ENCODE measurements at regions not wholly inside any gene's neighbourhood (a gene's known extent, or its start where the extent isn't known, plus 50 kb on each side); places are given as distances from the start of the nearest gene placed in this dataset.

DNA sequence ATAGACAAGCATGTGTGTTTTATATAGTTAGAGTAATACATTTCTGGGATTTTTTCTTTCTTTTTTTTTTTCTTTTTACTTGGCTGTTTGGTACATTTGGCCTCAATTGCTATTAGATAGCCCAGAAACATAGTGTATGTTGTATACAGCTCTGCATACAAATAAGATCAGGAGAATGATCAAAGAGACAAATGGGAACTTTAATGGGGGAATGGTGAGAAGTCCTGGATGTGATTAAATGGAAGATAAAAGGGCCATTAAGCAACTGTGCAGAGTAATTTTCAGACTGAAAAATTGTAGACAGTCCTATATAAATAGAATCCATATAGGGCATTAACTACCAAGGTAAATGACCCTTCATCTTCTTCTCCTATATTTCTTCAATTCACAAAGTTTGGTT, 575.6 kb downstream of the EBF1 start:
- TF ChIP-seq, protein P1, sequence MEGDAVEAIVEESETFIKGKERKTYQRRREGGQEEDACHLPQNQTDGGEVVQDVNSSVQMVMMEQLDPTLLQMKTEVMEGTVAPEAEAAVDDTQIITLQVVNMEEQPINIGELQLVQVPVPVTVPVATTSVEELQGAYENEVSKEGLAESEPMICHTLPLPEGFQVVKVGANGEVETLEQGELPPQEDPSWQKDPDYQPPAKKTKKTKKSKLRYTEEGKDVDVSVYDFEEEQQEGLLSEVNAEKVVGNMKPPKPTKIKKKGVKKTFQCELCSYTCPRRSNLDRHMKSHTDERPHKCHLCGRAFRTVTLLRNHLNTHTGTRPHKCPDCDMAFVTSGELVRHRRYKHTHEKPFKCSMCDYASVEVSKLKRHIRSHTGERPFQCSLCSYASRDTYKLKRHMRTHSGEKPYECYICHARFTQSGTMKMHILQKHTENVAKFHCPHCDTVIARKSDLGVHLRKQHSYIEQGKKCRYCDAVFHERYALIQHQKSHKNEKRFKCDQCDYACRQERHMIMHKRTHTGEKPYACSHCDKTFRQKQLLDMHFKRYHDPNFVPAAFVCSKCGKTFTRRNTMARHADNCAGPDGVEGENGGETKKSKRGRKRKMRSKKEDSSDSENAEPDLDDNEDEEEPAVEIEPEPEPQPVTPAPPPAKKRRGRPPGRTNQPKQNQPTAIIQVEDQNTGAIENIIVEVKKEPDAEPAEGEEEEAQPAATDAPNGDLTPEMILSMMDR (conservative IDR thresholded peaks at IDR 0.05; ENCODE audit: low read depth, low read length) = no peak
- H3K4me3 ChIP-seq (ENCODE audit: low read length) = no peak overlapping the region
- no peak for DNase-seq (ENCODE audit: low read depth)

DNA sequence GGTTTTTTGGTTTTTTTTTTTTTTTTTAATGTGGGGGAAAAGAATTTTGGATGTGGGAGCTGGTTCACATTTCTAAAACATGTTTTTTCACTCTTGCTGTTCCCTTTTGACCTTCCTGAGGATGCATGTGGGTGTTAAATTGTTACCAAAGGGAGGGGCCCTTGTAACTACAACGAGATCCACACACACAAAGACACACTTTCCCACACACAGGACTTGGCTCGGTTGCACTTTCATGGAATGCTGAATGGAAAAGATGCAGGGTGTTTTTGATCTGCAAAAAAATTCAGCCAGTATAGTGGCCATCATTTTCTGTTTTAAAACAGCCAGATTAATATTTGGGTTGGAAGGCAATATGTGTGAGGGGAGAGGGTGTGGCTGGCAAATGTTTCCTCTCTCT, 576.9 kb downstream of the EBF1 start:
- TF ChIP-seq, protein P1 (conservative IDR thresholded peaks at IDR 0.05; ENCODE audit: low read depth, low read length) = no peak
- DNase-seq (ENCODE audit: low read depth) = no peak
- no peak overlapping the region for H3K4me3 ChIP-seq (ENCODE audit: low read length)

DNA sequence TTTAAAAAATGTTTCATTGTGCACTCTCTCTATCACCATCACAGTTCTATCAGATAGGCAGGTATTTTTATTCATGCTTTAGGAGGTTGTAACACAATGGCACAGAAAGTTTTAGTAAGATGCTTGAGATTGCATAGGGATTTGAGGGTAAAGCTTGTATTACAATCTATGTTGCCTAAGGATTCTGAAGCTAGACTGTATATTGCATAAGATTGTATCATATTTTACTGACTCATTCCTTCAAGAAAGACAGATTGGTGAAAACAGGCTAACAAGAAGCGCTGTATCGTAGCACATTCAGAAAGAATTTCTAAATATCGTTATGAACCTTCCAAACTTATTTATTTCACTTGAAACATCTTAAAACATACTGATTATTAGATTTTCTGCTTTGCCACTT, 577.7 kb downstream of the EBF1 start:
- TF ChIP-seq, protein P1 (conservative IDR thresholded peaks at IDR 0.05; ENCODE audit: low read depth, low read length) = no peak
- H3K4me3 ChIP-seq (ENCODE audit: low read length) = no peak overlapping the region
- peak; percentile 13 for DNase-seq (ENCODE audit: low read depth)

DNA sequence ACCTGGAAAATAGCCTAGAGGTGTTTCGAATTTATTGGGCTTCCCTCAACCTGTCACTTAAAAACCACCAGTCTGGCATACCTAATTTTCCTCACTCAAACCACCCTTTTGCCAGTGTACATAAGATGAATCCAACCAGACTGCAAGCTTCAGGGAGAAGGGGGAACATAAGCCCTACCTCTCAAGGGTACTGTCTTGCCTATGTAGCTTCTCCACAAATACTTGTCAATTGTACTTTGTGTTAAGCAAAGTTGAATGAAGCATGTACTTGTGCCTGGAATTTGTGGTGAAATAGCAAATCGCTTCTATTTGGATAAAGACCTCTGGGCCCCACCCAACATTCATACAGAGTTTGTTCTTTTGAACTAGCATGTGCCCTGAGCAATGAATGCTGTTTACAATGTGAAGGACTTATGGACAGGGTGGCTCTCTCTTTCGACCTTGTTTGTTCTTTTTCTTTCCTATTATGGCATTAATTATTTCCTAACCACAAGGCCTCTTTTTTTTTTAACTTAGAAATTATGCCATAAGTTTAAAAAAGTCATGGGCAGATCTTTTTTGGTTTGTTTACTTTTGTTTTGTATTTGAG, 580.2 kb downstream of the EBF1 start:
- TF ChIP-seq, protein P1 (conservative IDR thresholded peaks at IDR 0.05; ENCODE audit: low read depth, low read length) = no peak
- no peak overlapping the region for H3K4me3 ChIP-seq (ENCODE audit: low read length)
- no peak for DNase-seq (ENCODE audit: low read depth)

DNA sequence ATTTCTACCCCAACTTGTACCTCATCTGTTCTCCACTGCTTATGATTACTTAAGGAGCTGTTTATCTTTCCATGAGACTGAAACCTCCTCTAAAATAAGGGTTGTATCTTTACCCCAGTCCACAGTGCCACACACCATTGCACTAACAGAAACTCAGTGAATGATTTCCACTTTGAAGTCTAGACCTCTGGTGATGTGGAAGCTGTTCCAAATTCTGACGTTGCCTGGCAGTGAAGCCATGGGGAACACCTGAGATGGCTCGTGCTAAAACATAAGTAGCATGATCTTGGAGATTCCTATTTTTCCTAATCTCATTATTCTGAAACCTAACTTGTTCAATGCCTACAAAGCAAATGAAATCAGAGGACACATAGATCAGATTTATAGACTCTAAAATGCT, 583.2 kb downstream of the EBF1 start:
- no peak for DNase-seq (ENCODE audit: low read depth)
- no peak overlapping the region for H3K4me3 ChIP-seq (ENCODE audit: low read length)
- TF ChIP-seq, protein P1 (conservative IDR thresholded peaks at IDR 0.05; ENCODE audit: low read depth, low read length) = no peak

DNA sequence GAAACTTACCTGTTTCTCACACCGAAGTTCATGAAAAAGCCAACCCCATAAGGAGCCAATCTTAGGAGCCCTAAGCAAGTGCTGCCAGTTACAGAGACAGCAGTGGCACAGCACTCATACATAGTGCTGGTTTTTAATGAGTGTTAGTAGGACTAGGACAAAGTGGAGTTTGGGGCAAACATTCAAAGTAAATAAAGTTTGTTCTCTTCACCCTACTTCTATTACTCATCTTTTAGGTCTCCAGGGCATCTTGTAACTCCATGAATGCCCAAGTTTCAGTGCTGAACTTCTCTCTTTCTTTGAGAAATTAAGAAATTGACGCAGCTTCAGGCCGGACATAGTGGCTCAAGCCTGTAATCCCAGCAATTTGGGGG, 584.7 kb downstream of the EBF1 start:
- TF ChIP-seq, protein P1 (conservative IDR thresholded peaks at IDR 0.05; ENCODE audit: low read depth, low read length) = no peak

DNA sequence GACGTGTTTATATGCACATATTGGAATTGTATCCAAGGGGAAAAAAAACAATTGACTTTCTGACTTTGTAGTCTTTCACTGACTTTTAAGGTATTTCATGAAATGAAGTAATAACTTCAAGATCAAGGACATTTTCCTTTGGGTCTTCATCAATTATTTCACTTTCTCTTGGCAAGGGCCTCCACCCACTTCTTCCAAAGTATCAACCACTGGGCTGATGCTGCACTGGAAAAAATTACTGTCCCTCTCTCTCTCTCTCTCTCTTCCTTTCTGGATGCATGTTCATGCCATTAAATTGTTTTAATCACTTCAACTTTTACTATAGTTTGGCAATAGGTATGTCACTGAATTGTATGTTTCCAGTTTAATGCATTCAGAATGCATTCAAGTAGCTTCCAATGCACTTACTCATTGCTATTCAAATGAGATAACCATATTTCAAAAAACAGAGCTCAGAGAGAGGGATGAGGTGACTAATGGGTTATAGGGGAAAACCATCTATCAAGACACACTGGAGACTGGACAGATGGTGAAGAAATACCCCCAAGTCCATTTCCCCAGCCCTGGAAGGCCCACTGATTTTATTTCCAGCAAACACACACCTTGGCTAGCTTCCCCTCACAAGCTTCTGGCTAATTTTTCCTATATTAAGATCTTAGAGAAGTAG, 585.3 kb downstream of the EBF1 start:
- DNase-seq (ENCODE audit: low read depth) = no peak
- TF ChIP-seq, protein P1 (conservative IDR thresholded peaks at IDR 0.05; ENCODE audit: low read depth, low read length) = no peak
- no peak overlapping the region for H3K4me3 ChIP-seq (ENCODE audit: low read length)

More for the DNA sequence above, 584.7 kb downstream of the EBF1 start:
- no peak overlapping the region for H3K4me3 ChIP-seq (ENCODE audit: low read length)
- DNase-seq (ENCODE audit: low read depth) = no peak

Measured in retinal pigment epithelial cell (primary cell).